ENCODE measurements at regions not wholly inside any gene's neighbourhood (a gene's known extent, or its start where the extent isn't known, plus 50 kb on each side); places are given as distances from the start of the nearest gene placed in this dataset.

GRCh38 chr2:207434899-207435465, 94.8 kb upstream of the CREB1 start:
- TF ChIP-seq RAD21 (IDR thresholded peaks at IDR 0.05; ENCODE audit: low read depth) (no peak), CEBPB (IDR thresholded peaks at IDR 0.05) (no peak)

- TF ChIP-seq FOXM1 (IDR thresholded peaks at IDR 0.05; ENCODE audit: borderline replicate concordance, low read depth) = no peak
Observed at GRCh38 chr2:207437136-207437523, 92.6 kb upstream of the CREB1 start.

- TF ChIP-seq NFIC (IDR thresholded peaks at IDR 0.05) (no peak), TAF1 (IDR thresholded peaks at IDR 0.05; ENCODE audit: low read depth) (no peak), ZBTB7A (IDR thresholded peaks at IDR 0.05; ENCODE audit: low read depth) (no peak), USF1 (IDR thresholded peaks at IDR 0.05) (no peak), FOXM1 (IDR thresholded peaks at IDR 0.05; ENCODE audit: borderline replicate concordance, low read depth) (no peak), MAX (IDR thresholded peaks at IDR 0.05) (no peak), YY1 (IDR thresholded peaks at IDR 0.05; ENCODE audit: low read depth) (no peak), CREB1 (IDR thresholded peaks at IDR 0.05; ENCODE audit: low read depth) (no peak), TEAD4 (IDR thresholded peaks at IDR 0.05) (no peak), TCF12 (IDR thresholded peaks at IDR 0.05; ENCODE audit: low read depth) (no peak), RAD21 (IDR thresholded peaks at IDR 0.05; ENCODE audit: low read depth) (no peak), EP300 (IDR thresholded peaks at IDR 0.05; ENCODE audit: borderline replicate concordance) (no peak), REST (IDR thresholded peaks at IDR 0.05; ENCODE audit: low read depth) (no peak), CEBPB (IDR thresholded peaks at IDR 0.05) (no peak)
Observed at GRCh38 chr2:207437524-207438143, 92.1 kb upstream of the CREB1 start.

- TF ChIP-seq YY1 (IDR thresholded peaks at IDR 0.05; ENCODE audit: low read depth) = no peak
- no peak for TF ChIP-seq EGR1 (IDR thresholded peaks at IDR 0.05)
- TF ChIP-seq USF1 (IDR thresholded peaks at IDR 0.05) = no peak
- no peak for TF ChIP-seq TAF1 (IDR thresholded peaks at IDR 0.05; ENCODE audit: low read depth)
- TF ChIP-seq EP300 (IDR thresholded peaks at IDR 0.05; ENCODE audit: borderline replicate concordance) = no peak
- no peak for TF ChIP-seq MAX (IDR thresholded peaks at IDR 0.05)
- no peak for TF ChIP-seq FOXM1 (IDR thresholded peaks at IDR 0.05; ENCODE audit: borderline replicate concordance, low read depth)
- no peak for TF ChIP-seq ZBTB7A (IDR thresholded peaks at IDR 0.05; ENCODE audit: low read depth)
- no peak for TF ChIP-seq TEAD4 (IDR thresholded peaks at IDR 0.05)
- no peak for TF ChIP-seq TCF12 (IDR thresholded peaks at IDR 0.05; ENCODE audit: low read depth)
- TF ChIP-seq REST (IDR thresholded peaks at IDR 0.05; ENCODE audit: low read depth) = no peak
- TF ChIP-seq NFIC (IDR thresholded peaks at IDR 0.05) = no peak
- TF ChIP-seq RAD21 (IDR thresholded peaks at IDR 0.05; ENCODE audit: low read depth) = no peak
- no peak for TF ChIP-seq CREB1 (IDR thresholded peaks at IDR 0.05; ENCODE audit: low read depth)
- TF ChIP-seq CEBPB (IDR thresholded peaks at IDR 0.05) = no peak
Observed at GRCh38 chr2:207438414-207439126, 91.2 kb upstream of the CREB1 start.

GRCh38 chr2:207444756-207445155, 85.0 kb upstream of the CREB1 start:
- TF ChIP-seq CREB1 (IDR thresholded peaks at IDR 0.05; ENCODE audit: low read depth) (no peak), FOXM1 (IDR thresholded peaks at IDR 0.05; ENCODE audit: borderline replicate concordance, low read depth) (no peak), TEAD4 (IDR thresholded peaks at IDR 0.05) (no peak), EGR1 (IDR thresholded peaks at IDR 0.05) (no peak), MAX (IDR thresholded peaks at IDR 0.05) (no peak), YY1 (IDR thresholded peaks at IDR 0.05; ENCODE audit: low read depth) (no peak), NFIC (IDR thresholded peaks at IDR 0.05) (no peak), RAD21 (IDR thresholded peaks at IDR 0.05; ENCODE audit: low read depth) (no peak), EP300 (IDR thresholded peaks at IDR 0.05; ENCODE audit: borderline replicate concordance) (no peak), TAF1 (IDR thresholded peaks at IDR 0.05; ENCODE audit: low read depth) (no peak), TCF12 (IDR thresholded peaks at IDR 0.05; ENCODE audit: low read depth) (no peak), USF1 (IDR thresholded peaks at IDR 0.05) (no peak)

Data from Ishikawa (cell line).